Kidney epithelial cell (primary cell): ENCODE measurements at regions not wholly inside any gene's neighbourhood (a gene's known extent, or its start where the extent isn't known, plus 50 kb on each side); places are given as distances from the start of the nearest gene placed in this dataset.
"Not testable (repeated sequence)": the region's sequence is repeated elsewhere in the genome, so short reads cannot be mapped to it uniquely, and the experiment has no call there.

Experiments
- DNase-seq: peaks from one replicate; pipeline ENCODE4 v3.0.0-alpha.2; 2010; ENCODE audit warnings: low read depth
- H3K27me3 ChIP-seq: 2 replicates; pipeline ENCODE4 v1.6.0; 2011; ENCODE audit warnings: low read length; ENCODE audit not compliant: control insufficient read depth, insufficient read depth
- H3K36me3 ChIP-seq: 2 replicates; pipeline ENCODE4 v1.5.1; 2011; ENCODE audit warnings: low read length; ENCODE audit not compliant: control insufficient read depth, insufficient read depth
- H3K4me3 ChIP-seq: 2 replicates; pipeline ENCODE4 v1.5.1; 2011; ENCODE audit warnings: low read depth, mild to moderate bottlenecking, control low read depth, low read length
- CTCF ChIP-seq: IDR thresholded peaks from 2 replicates; pipeline ENCODE4 v1.5.1; 2011; ENCODE audit warnings: mild to moderate bottlenecking, moderate library complexity, low read length, control low read depth, inconsistent platforms; ENCODE audit not compliant: insufficient read depth, poor library complexity, severe bottlenecking

- no peak for DNase-seq
- no peaks in the 10 kb centered on the region for H3K36me3 ChIP-seq
- TF ChIP-seq CTCF: no peak
- H3K4me3 ChIP-seq: no peak overlapping the region
- H3K27me3 ChIP-seq: peaks cover 20% of the 10 kb centered on the region
Observed at GRCh38 chr10:123272171-123272570, 118.0 kb downstream of the BUB3 start.

- Histone ChIP-seq H3K36me3 (no peaks in the 10 kb centered on the region), H3K27me3 (peaks cover 20% of the 10 kb centered on the region), H3K4me3 (no peak overlapping the region)
- no peak for TF ChIP-seq CTCF
- DNase-seq: no peak
Observed at GRCh38 chr10:123274306-123275135, 120.3 kb downstream of the BUB3 start.

- Histone ChIP-seq H3K36me3 (no peaks in the 10 kb centered on the region), H3K27me3 (peaks cover 20% of the 10 kb centered on the region), H3K4me3 (no peak overlapping the region)
- no peak for DNase-seq
- no peak for TF ChIP-seq CTCF
Observed at GRCh38 chr10:123275136-123275564, 120.9 kb downstream of the BUB3 start.

GRCh38 chr10:123278445-123278844, 124.2 kb downstream of the BUB3 start:
- TF ChIP-seq CTCF: no peak
- H3K36me3 ChIP-seq: no peaks in the 10 kb centered on the region
- H3K4me3 ChIP-seq: no peak overlapping the region
- DNase-seq: no peak
- H3K27me3 ChIP-seq: peaks cover 17% of the 10 kb centered on the region

GRCh38 chr10:123283371-123283770, 129.2 kb downstream of the BUB3 start:
- not testable (repeated sequence) for H3K27me3 ChIP-seq, H3K36me3 ChIP-seq, DNase-seq, H3K4me3 ChIP-seq

GRCh38 chr10:123284022-123284421, 129.8 kb downstream of the BUB3 start:
- no peaks in the 10 kb centered on the region for H3K27me3 ChIP-seq
- no peak for TF ChIP-seq CTCF
- no peak overlapping the region for H3K4me3 ChIP-seq
- no peak for DNase-seq
- H3K36me3 ChIP-seq: no peaks in the 10 kb centered on the region
